Fibroblast of lung (primary cell): ENCODE measurements at regions not wholly inside any gene's neighbourhood (a gene's known extent, or its start where the extent isn't known, plus 50 kb on each side); places are given as distances from the start of the nearest gene placed in this dataset.

Experiments
- DNase-seq, 2 donors: peaks; one replicate each; pipeline versions ENCODE4 v3.0.0 to v3.0.0-alpha.2; 2010; ENCODE audit warnings: low read depth in 2 of 2
- H2AFZ ChIP-seq: 2 replicates; pipeline ENCODE4 v1.5.1; 2012; ENCODE audit warnings: low read length, control low read depth, inconsistent platforms
- H3K27ac ChIP-seq: 2 replicates; pipeline ENCODE4 v1.5.1; 2011; ENCODE audit warnings: low read length, control low read depth; ENCODE audit not compliant: insufficient read depth
- H3K27me3 ChIP-seq: 2 replicates; pipeline ENCODE4 v1.5.1; 2011; ENCODE audit warnings: mild to moderate bottlenecking, low read length; ENCODE audit not compliant: control insufficient read depth, insufficient read depth
- H3K36me3 ChIP-seq: 2 replicates; pipeline ENCODE4 v1.5.1; 2011; ENCODE audit warnings: low read length; ENCODE audit not compliant: control insufficient read depth, insufficient read depth
- H3K4me1 ChIP-seq: 2 replicates; pipeline ENCODE4 v1.5.1; 2011; ENCODE audit warnings: low read length; ENCODE audit not compliant: control insufficient read depth, insufficient read depth; ENCODE audit errors: extremely low read depth
- H3K4me2 ChIP-seq: 2 replicates; pipeline ENCODE4 v1.5.1; 2011; ENCODE audit warnings: low read length, control low read depth; ENCODE audit not compliant: insufficient read depth; ENCODE audit errors: extremely low read depth
- H3K4me3 ChIP-seq, 4 experiments: fragments of 200-600 bp in 1 of 4; sonication (generic) in 1 of 4; replicated peaks in 1 of 4; 2 replicates each; pipeline ENCODE4 v1.5.1; 2011 to 2016; ENCODE audit warnings: low read length in 4 of 4, low read depth in 3 of 4, mild to moderate bottlenecking in 3 of 4, control low read depth in 2 of 4, inconsistent platforms in 1 of 4, mixed read lengths in 1 of 4; ENCODE audit not compliant: insufficient read depth in 1 of 4; ENCODE audit errors: control extremely low read depth in 1 of 4
- H3K79me2 ChIP-seq: 2 replicates; pipeline ENCODE4 v1.5.1; 2012; ENCODE audit warnings: mild to moderate bottlenecking, low read length, inconsistent platforms; ENCODE audit not compliant: control insufficient read depth, insufficient read depth
- H3K9ac ChIP-seq: 2 replicates; pipeline ENCODE4 v1.5.1; 2011; ENCODE audit warnings: mild to moderate bottlenecking, low read length, control low read depth; ENCODE audit not compliant: insufficient read depth
- H3K9me3 ChIP-seq: 2 replicates; pipeline ENCODE4 v1.5.1; 2012; ENCODE audit warnings: low read depth, low read length; ENCODE audit not compliant: control insufficient read depth, insufficient read depth
- H4K20me1 ChIP-seq: 2 replicates; pipeline ENCODE4 v1.5.1; 2011; ENCODE audit warnings: low read length; ENCODE audit not compliant: control insufficient read depth, insufficient read depth; ENCODE audit errors: extremely low read depth
- EZH2 ChIP-seq: IDR thresholded peaks from 2 replicates; pipeline ENCODE4 v1.5.1; 2012; ENCODE audit warnings: low read length, control low read depth, mild to moderate bottlenecking; ENCODE audit errors: missing control alignments
- TF ChIP-seq, protein P1 (sequence below), 2 donors: IDR thresholded peaks in 1 of 2; conservative IDR thresholded peaks in 1 of 2; 1 replicate in 1 of 2; 2 replicates in 1 of 2; pipeline ENCODE4 v1.5.1; 2011 to 2012; ENCODE audit warnings: low read length in 2 of 2, control low read depth in 1 of 2, inconsistent platforms in 1 of 2, low read depth in 1 of 2, mild to moderate bottlenecking in 1 of 2

DNA sequence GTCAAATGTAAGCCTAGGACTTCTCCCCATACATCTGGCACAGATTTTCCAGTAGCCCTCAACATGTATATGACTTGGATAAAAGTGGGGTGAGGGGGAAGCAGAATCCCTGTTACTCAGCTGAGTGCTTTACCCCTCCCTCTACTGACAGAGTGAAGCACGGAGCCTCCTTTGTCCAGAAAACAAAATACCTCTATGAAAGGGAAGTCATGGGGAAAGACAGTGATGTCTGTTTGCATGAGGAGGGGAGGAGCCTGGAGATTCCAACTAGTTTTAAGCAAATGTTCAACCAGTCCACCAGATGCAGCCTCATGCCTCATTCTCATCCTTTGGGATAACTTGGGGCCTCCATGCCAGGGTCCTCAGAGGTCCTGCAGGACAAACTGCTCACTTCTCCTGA lies 203.9 kb downstream of the SMAD2 start:
- H3K27ac ChIP-seq = no peak overlapping the region
- H3K36me3 ChIP-seq = no peaks in the 10 kb centered on the region
- no peak overlapping the region for H3K4me2 ChIP-seq
- no peaks in the 10 kb centered on the region for H4K20me1 ChIP-seq
- no peak overlapping the region for H3K4me3 ChIP-seq
- H3K9ac ChIP-seq = no peak overlapping the region
- no peaks in the 10 kb centered on the region for H3K79me2 ChIP-seq
- no peaks in the 10 kb centered on the region for H3K27me3 ChIP-seq
- H2AFZ ChIP-seq = no peak overlapping the region
- no peaks in the 10 kb centered on the region for H3K4me1 ChIP-seq
- no peak for DNase-seq
- TF ChIP-seq EZH2 = no peak
- TF ChIP-seq, protein P1, sequence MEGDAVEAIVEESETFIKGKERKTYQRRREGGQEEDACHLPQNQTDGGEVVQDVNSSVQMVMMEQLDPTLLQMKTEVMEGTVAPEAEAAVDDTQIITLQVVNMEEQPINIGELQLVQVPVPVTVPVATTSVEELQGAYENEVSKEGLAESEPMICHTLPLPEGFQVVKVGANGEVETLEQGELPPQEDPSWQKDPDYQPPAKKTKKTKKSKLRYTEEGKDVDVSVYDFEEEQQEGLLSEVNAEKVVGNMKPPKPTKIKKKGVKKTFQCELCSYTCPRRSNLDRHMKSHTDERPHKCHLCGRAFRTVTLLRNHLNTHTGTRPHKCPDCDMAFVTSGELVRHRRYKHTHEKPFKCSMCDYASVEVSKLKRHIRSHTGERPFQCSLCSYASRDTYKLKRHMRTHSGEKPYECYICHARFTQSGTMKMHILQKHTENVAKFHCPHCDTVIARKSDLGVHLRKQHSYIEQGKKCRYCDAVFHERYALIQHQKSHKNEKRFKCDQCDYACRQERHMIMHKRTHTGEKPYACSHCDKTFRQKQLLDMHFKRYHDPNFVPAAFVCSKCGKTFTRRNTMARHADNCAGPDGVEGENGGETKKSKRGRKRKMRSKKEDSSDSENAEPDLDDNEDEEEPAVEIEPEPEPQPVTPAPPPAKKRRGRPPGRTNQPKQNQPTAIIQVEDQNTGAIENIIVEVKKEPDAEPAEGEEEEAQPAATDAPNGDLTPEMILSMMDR (conservative IDR thresholded peaks at IDR 0.05 in 1 of 2, IDR thresholded peaks at IDR 0.05 in 1 of 2; ENCODE audit: low read depth in 1 of 2, low read length in 2 of 2) = no peak
- H3K9me3 ChIP-seq = no peaks in the 10 kb centered on the region

DNA sequence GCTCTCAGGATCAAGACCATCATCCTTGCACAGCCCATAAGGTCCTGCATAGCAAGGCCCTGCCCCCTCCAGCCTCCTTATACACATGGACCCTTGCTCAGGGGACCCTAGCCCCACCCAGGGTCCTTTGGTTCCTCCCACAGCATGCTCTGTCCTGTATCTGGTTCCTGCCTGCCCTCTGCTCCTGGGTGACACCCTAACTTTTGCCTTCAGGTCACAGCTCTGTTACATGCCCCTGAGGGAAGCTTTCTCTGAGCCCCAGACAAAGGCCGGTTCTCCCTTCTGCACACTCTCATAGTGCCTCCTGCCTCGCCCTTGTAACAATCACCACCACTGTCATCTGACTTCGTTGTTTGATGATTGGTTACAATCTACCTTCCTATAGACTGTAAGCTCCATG lies 204.8 kb downstream of the SMAD2 start:
- no peak overlapping the region for H2AFZ ChIP-seq
- no peaks in the 10 kb centered on the region for H4K20me1 ChIP-seq
- H3K4me1 ChIP-seq = no peaks in the 10 kb centered on the region
- H3K36me3 ChIP-seq = no peaks in the 10 kb centered on the region
- no peaks in the 10 kb centered on the region for H3K79me2 ChIP-seq
- H3K4me3 ChIP-seq = no peak overlapping the region
- no peaks in the 10 kb centered on the region for H3K27me3 ChIP-seq
- H3K9ac ChIP-seq = no peak overlapping the region
- no peak for TF ChIP-seq EZH2
- TF ChIP-seq, protein P1 (conservative IDR thresholded peaks at IDR 0.05 in 1 of 2, IDR thresholded peaks at IDR 0.05 in 1 of 2; ENCODE audit: low read depth in 1 of 2, low read length in 2 of 2) = no peak
- no peaks in the 10 kb centered on the region for H3K9me3 ChIP-seq
- H3K27ac ChIP-seq = no peak overlapping the region
- no peak for DNase-seq
- H3K4me2 ChIP-seq = no peak overlapping the region

DNA sequence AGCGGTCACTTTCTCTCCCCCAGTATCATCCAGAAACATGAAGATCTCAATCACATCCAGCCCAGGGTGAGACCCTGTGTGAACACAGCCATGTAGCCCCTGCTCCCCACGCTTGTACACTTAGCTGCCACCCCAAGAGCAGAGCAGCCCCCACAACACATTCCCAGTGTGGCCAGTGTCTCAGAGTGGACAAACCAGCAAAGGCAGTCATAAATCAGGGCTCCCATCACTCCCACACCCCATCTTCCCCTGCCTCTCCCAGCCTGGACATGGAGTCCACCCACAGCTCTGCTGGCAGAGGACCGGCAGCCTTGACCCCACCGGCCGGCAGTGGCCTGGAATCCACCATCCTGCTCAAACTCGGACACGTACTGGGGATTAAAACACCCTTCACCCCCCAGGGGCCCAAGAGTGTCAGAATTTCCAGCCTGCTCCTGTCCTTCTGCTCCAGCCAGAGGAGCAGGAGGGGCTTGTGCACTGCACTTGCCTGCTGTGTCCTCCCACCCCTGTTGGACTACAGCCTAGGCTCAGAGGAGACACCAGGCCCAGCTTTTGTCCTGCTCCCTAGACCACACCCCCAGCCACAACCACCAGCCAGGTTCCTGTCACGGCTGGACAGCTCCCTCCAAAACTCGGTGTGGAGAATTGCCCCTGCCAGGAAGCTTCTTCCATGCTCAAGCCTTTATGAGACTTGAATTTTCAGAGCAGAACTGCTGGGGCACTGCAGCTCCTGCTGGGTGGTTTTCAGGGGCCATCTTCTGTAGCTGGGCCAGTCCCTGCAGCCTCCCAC lies 206.1 kb downstream of the SMAD2 start:
- Histone ChIP-seq H3K9me3 (no peaks in the 10 kb centered on the region), H4K20me1 (no peaks in the 10 kb centered on the region), H3K27ac (no peak overlapping the region), H3K36me3 (no peaks in the 10 kb centered on the region), H3K4me3 (no peak overlapping the region), H2AFZ (no peak overlapping the region), H3K4me2 (no peak overlapping the region), H3K79me2 (no peaks in the 10 kb centered on the region), H3K4me1 (no peaks in the 10 kb centered on the region), H3K27me3 (no peaks in the 10 kb centered on the region), H3K9ac (no peak overlapping the region)
- TF ChIP-seq, protein P1 (conservative IDR thresholded peaks at IDR 0.05 in 1 of 2, IDR thresholded peaks at IDR 0.05 in 1 of 2; ENCODE audit: low read depth in 1 of 2, low read length in 2 of 2) = no peak
- TF ChIP-seq EZH2 = no peak
- DNase-seq = no peak
